ENCODE measurements at regions not wholly inside any gene's neighbourhood (a gene's known extent, or its start where the extent isn't known, plus 50 kb on each side); places are given as distances from the start of the nearest gene placed in this dataset.

DNA sequence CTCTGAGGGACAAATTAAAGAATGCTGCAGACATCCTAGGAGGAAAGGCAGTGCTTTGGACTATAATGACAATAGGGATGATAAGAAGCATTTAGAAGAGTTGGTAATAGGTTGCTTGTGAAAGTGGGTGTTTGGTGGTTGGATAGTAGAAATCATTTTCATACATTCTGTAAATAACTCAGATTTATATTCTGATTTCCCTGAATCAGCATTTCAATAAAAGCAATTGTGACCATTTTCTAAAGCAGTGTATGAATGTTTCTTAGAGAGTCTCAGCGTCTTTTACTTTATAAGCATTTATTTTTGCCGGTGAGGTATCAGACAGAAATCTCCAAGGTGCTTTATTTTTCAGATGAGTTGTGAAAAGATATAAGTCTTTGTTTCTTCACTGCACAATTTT, 1099.0 kb upstream of the LRRTM1 start (continued):
- TF ChIP-seq SCRT1 (tag by site-specific recombination; IDR thresholded peaks at IDR 0.05; ENCODE audit: borderline replicate concordance), result no peak
- TF ChIP-seq ZNF292 (tag by site-specific recombination; IDR thresholded peaks at IDR 0.05; ENCODE audit: borderline replicate concordance, low read depth), result no peak
- no peak for TF ChIP-seq EGR2 (tag by site-specific recombination; IDR thresholded peaks at IDR 0.05; ENCODE audit: low read depth)
- TF ChIP-seq ZNF274 (IDR thresholded peaks at IDR 0.05; ENCODE audit: low read length), result no peak
- TF ChIP-seq ZNF274 (tag by site-specific recombination; IDR thresholded peaks at IDR 0.05; ENCODE audit: borderline replicate concordance), result no peak

GRCh38 chr2:81396417-81397019, 1092.0 kb upstream of the LRRTM1 start:
- no peak overlapping the region for H3K27ac ChIP-seq (ENCODE audit: extremely low read depth, low read depth, low read length)
- no peaks in the 10 kb centered on the region for H3K4me1 ChIP-seq (ENCODE audit: control insufficient read depth, insufficient read depth, low read length)
- no peaks in the 10 kb centered on the region for H3K36me3 ChIP-seq (ENCODE audit: control insufficient read depth in 2 of 2, insufficient read depth in 1 of 2, low read length in 2 of 2)
- H3K9me3 ChIP-seq (ENCODE audit: control insufficient read depth, insufficient read depth, low read depth, low read length), result no peaks in the 10 kb centered on the region
- no peak overlapping the region for H3K4me3 ChIP-seq (ENCODE audit: low read depth, low read length)
- ChIA-PET POLR2A (no interaction called here), CTCF (interaction anchor here (0.6 kb wide), 1 partner anchor 782 kb away, joined by 3 read pairs; no protein-coding TSS in a partner anchor)
- TF ChIP-seq, protein P1, sequence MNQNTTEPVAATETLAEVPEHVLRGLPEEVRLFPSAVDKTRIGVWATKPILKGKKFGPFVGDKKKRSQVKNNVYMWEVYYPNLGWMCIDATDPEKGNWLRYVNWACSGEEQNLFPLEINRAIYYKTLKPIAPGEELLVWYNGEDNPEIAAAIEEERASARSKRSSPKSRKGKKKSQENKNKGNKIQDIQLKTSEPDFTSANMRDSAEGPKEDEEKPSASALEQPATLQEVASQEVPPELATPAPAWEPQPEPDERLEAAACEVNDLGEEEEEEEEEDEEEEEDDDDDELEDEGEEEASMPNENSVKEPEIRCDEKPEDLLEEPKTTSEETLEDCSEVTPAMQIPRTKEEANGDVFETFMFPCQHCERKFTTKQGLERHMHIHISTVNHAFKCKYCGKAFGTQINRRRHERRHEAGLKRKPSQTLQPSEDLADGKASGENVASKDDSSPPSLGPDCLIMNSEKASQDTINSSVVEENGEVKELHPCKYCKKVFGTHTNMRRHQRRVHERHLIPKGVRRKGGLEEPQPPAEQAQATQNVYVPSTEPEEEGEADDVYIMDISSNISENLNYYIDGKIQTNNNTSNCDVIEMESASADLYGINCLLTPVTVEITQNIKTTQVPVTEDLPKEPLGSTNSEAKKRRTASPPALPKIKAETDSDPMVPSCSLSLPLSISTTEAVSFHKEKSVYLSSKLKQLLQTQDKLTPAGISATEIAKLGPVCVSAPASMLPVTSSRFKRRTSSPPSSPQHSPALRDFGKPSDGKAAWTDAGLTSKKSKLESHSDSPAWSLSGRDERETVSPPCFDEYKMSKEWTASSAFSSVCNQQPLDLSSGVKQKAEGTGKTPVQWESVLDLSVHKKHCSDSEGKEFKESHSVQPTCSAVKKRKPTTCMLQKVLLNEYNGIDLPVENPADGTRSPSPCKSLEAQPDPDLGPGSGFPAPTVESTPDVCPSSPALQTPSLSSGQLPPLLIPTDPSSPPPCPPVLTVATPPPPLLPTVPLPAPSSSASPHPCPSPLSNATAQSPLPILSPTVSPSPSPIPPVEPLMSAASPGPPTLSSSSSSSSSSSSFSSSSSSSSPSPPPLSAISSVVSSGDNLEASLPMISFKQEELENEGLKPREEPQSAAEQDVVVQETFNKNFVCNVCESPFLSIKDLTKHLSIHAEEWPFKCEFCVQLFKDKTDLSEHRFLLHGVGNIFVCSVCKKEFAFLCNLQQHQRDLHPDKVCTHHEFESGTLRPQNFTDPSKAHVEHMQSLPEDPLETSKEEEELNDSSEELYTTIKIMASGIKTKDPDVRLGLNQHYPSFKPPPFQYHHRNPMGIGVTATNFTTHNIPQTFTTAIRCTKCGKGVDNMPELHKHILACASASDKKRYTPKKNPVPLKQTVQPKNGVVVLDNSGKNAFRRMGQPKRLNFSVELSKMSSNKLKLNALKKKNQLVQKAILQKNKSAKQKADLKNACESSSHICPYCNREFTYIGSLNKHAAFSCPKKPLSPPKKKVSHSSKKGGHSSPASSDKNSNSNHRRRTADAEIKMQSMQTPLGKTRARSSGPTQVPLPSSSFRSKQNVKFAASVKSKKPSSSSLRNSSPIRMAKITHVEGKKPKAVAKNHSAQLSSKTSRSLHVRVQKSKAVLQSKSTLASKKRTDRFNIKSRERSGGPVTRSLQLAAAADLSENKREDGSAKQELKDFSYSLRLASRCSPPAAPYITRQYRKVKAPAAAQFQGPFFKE (tag by site-specific recombination; IDR thresholded peaks at IDR 0.05; ENCODE audit: borderline replicate concordance), result no peak
- TF ChIP-seq ZIC2 (tag by site-specific recombination; IDR thresholded peaks at IDR 0.05) (no peak), ZNF777 (tag by site-specific recombination; IDR thresholded peaks at IDR 0.05; ENCODE audit: borderline replicate concordance) (no peak), ZNF26 (tag by site-specific recombination; IDR thresholded peaks at IDR 0.05) (no peak), ZNF416 (tag by site-specific recombination; IDR thresholded peaks at IDR 0.05) (no peak), TSHZ1 (tag by site-specific recombination; IDR thresholded peaks at IDR 0.05; ENCODE audit: borderline replicate concordance) (no peak), ZNF169 (tag by site-specific recombination; IDR thresholded peaks at IDR 0.05) (no peak), ZNF629 (tag by site-specific recombination; IDR thresholded peaks at IDR 0.05) (no peak)
- TF ChIP-seq, protein P2, sequence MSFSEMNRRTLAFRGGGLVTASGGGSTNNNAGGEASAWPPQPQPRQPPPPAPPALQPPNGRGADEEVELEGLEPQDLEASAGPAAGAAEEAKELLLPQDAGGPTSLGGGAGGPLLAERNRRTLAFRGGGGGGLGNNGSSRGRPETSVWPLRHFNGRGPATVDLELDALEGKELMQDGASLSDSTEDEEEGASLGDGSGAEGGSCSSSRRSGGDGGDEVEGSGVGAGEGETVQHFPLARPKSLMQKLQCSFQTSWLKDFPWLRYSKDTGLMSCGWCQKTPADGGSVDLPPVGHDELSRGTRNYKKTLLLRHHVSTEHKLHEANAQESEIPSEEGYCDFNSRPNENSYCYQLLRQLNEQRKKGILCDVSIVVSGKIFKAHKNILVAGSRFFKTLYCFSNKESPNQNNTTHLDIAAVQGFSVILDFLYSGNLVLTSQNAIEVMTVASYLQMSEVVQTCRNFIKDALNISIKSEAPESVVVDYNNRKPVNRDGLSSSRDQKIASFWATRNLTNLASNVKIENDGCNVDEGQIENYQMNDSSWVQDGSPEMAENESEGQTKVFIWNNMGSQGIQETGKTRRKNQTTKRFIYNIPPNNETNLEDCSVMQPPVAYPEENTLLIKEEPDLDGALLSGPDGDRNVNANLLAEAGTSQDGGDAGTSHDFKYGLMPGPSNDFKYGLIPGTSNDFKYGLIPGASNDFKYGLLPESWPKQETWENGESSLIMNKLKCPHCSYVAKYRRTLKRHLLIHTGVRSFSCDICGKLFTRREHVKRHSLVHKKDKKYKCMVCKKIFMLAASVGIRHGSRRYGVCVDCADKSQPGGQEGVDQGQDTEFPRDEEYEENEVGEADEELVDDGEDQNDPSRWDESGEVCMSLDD (tag by site-specific recombination; IDR thresholded peaks at IDR 0.05), result no peak
- TF ChIP-seq, protein P3, sequence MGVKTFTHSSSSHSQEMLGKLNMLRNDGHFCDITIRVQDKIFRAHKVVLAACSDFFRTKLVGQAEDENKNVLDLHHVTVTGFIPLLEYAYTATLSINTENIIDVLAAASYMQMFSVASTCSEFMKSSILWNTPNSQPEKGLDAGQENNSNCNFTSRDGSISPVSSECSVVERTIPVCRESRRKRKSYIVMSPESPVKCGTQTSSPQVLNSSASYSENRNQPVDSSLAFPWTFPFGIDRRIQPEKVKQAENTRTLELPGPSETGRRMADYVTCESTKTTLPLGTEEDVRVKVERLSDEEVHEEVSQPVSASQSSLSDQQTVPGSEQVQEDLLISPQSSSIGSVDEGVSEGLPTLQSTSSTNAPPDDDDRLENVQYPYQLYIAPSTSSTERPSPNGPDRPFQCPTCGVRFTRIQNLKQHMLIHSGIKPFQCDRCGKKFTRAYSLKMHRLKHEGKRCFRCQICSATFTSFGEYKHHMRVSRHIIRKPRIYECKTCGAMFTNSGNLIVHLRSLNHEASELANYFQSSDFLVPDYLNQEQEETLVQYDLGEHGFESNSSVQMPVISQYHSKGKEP (tag by site-specific recombination; IDR thresholded peaks at IDR 0.05), result no peak
- TF ChIP-seq, protein P4, sequence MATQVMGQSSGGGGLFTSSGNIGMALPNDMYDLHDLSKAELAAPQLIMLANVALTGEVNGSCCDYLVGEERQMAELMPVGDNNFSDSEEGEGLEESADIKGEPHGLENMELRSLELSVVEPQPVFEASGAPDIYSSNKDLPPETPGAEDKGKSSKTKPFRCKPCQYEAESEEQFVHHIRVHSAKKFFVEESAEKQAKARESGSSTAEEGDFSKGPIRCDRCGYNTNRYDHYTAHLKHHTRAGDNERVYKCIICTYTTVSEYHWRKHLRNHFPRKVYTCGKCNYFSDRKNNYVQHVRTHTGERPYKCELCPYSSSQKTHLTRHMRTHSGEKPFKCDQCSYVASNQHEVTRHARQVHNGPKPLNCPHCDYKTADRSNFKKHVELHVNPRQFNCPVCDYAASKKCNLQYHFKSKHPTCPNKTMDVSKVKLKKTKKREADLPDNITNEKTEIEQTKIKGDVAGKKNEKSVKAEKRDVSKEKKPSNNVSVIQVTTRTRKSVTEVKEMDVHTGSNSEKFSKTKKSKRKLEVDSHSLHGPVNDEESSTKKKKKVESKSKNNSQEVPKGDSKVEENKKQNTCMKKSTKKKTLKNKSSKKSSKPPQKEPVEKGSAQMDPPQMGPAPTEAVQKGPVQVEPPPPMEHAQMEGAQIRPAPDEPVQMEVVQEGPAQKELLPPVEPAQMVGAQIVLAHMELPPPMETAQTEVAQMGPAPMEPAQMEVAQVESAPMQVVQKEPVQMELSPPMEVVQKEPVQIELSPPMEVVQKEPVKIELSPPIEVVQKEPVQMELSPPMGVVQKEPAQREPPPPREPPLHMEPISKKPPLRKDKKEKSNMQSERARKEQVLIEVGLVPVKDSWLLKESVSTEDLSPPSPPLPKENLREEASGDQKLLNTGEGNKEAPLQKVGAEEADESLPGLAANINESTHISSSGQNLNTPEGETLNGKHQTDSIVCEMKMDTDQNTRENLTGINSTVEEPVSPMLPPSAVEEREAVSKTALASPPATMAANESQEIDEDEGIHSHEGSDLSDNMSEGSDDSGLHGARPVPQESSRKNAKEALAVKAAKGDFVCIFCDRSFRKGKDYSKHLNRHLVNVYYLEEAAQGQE (tag by site-specific recombination; IDR thresholded peaks at IDR 0.05), result no peak

Measured in HEK293 (cell line).